ENCODE measurements at regions not wholly inside any gene's neighbourhood (a gene's known extent, or its start where the extent isn't known, plus 50 kb on each side); places are given as distances from the start of the nearest gene placed in this dataset.

DNA sequence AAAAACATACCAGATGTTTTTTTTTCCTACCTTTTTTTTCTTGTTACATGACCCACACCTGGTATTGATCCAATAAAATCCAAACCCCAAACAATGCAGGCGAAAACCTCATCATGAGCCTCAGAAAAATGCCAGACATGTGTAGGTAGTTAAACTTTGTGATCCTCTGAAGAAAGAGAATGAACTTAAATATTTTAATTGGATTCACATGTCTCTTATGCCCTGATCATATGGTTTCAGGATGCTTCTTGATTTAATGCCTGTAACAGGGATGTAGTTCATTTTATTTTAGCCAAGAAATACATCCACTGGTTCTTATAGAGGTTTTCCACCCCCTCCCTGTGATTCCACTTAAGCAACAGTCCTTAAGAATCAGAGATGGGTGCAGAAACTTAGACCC is 451.6 kb downstream of the TYW1 start:
- no peaks in the 10 kb centered on the region for H3K36me3 ChIP-seq
- 78 to 92% methylated on average over 1 of the region's 1 CpG for WGBS, 2 donors
- no peak for TF ChIP-seq POLR2A (IDR thresholded peaks at IDR 0.05)
- TF ChIP-seq, protein P1, sequence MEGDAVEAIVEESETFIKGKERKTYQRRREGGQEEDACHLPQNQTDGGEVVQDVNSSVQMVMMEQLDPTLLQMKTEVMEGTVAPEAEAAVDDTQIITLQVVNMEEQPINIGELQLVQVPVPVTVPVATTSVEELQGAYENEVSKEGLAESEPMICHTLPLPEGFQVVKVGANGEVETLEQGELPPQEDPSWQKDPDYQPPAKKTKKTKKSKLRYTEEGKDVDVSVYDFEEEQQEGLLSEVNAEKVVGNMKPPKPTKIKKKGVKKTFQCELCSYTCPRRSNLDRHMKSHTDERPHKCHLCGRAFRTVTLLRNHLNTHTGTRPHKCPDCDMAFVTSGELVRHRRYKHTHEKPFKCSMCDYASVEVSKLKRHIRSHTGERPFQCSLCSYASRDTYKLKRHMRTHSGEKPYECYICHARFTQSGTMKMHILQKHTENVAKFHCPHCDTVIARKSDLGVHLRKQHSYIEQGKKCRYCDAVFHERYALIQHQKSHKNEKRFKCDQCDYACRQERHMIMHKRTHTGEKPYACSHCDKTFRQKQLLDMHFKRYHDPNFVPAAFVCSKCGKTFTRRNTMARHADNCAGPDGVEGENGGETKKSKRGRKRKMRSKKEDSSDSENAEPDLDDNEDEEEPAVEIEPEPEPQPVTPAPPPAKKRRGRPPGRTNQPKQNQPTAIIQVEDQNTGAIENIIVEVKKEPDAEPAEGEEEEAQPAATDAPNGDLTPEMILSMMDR (IDR thresholded peaks at IDR 0.05), result no peak

DNA sequence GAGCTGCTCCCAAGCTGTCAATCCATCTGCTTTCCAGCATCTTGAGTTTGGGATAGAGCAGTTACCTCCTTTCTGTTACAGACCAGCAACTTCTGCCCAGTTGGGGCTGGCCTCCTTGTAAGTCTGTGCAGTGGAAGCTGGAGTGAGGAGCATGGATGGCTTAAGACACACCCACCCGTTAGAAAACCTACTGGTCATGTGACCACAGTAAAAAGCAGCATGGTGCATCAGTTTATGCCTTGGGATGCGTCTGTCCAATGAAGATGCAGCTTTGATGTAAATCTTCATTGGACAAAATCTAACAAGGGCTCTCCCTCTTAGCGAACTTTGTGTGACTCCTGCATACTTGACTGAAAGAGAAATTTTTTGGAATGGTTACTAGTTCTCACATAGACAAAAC is 453.5 kb downstream of the TYW1 start:
- whole genome bisulfite sequencing, 2 donors, result 64 to 83% methylated on average over 3 of the region's 3 CpGs
- TF ChIP-seq, protein P1 (IDR thresholded peaks at IDR 0.05), result no peak
- TF ChIP-seq POLR2A (IDR thresholded peaks at IDR 0.05), result no peak

More for the DNA sequence above, 451.6 kb downstream of the TYW1 start:
- intact Hi-C loops (cut with DNase I), result no loop called here
- DNase-seq, result no peak
- Histone ChIP-seq H3K27ac (no peak overlapping the region), H3K27me3 (no peaks in the 10 kb centered on the region), H3K4me1 (no peaks in the 10 kb centered on the region), H3K4me3 (no peak overlapping the region), H3K9me3 (peaks cover 0 to 7% (median 0%) of the 10 kb centered on the region in 3 donors)

DNA sequence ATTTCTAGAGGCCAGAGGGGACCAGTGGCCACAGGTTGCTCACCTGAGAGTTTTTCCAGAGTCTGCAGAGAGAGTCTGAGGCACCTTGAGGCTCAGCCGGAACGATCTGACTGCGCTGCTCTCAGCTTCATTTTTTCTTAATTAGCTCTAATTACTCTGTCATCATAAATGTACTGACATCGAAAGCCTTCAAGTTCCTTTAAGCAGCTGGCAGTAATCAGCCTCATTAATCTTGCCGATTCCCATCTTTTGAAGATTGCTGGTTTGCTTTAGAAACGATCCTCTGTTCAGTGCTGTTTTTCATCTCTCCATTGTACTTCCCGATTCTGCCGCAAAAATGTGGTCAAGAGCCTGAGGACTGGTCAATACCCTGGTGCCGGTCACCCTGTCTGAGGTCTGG is 454.7 kb downstream of the TYW1 start:
- intact Hi-C loops (cut with DNase I), result no loop called here
- Histone ChIP-seq H3K9me3 (no peaks in the 10 kb centered on the region), H3K27me3 (no peaks in the 10 kb centered on the region), H3K36me3 (no peaks in the 10 kb centered on the region), H3K4me3 (no peak overlapping the region), H3K27ac (no peak overlapping the region), H3K4me1 (no peaks in the 10 kb centered on the region)
- WGBS, 2 donors, result 72 to 73% methylated on average over 7 of the region's 9 CpGs
- TF ChIP-seq POLR2A (IDR thresholded peaks at IDR 0.05), result no peak
- TF ChIP-seq, protein P1 (IDR thresholded peaks at IDR 0.05), result no peak
- no peak for DNase-seq

More for the DNA sequence above, 453.5 kb downstream of the TYW1 start:
- Histone ChIP-seq H3K27me3 (no peaks in the 10 kb centered on the region), H3K36me3 (no peaks in the 10 kb centered on the region), H3K27ac (no peak overlapping the region), H3K9me3 (no peaks in the 10 kb centered on the region), H3K4me1 (no peaks in the 10 kb centered on the region), H3K4me3 (no peak overlapping the region)
- intact Hi-C loops (cut with DNase I), result no loop called here
- DNase-seq, result no peak

DNA sequence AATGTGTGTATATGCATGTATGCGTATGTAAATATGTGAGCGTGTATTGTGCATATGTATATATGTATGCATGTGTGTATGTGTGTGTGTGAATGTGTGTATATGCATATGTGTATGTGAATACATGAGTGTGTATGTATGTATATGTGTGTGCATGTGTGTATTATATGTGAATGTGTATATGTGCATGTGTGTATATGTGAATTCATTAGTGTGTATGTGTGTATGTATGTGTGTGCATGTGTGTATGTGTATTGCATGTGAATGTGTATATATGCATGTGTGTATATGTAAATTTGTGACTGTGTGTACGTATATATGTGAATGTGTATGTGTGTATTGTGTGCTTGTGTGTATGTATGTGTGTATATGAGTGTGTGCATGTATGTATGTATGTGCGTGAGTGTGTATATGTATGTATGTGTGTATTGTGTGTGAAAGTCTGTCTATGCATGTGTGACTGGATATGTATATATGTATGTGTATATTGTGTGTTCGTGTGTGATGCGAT is 455.9 kb downstream of the TYW1 start:
- Histone ChIP-seq H3K27ac (no peak overlapping the region), H3K36me3 (no peaks in the 10 kb centered on the region), H3K4me3 (no peak overlapping the region), H3K27me3 (no peaks in the 10 kb centered on the region), H3K9me3 (no peaks in the 10 kb centered on the region), H3K4me1 (no peaks in the 10 kb centered on the region)
- DNase-seq, result no peak
- no peak for TF ChIP-seq POLR2A (IDR thresholded peaks at IDR 0.05)
- TF ChIP-seq, protein P1 (IDR thresholded peaks at IDR 0.05), result no peak
- intact Hi-C loops (cut with DNase I), result no loop called here
- WGBS, 2 donors, result 94 to 95% methylated on average over 6 of the region's 6 CpGs

DNA sequence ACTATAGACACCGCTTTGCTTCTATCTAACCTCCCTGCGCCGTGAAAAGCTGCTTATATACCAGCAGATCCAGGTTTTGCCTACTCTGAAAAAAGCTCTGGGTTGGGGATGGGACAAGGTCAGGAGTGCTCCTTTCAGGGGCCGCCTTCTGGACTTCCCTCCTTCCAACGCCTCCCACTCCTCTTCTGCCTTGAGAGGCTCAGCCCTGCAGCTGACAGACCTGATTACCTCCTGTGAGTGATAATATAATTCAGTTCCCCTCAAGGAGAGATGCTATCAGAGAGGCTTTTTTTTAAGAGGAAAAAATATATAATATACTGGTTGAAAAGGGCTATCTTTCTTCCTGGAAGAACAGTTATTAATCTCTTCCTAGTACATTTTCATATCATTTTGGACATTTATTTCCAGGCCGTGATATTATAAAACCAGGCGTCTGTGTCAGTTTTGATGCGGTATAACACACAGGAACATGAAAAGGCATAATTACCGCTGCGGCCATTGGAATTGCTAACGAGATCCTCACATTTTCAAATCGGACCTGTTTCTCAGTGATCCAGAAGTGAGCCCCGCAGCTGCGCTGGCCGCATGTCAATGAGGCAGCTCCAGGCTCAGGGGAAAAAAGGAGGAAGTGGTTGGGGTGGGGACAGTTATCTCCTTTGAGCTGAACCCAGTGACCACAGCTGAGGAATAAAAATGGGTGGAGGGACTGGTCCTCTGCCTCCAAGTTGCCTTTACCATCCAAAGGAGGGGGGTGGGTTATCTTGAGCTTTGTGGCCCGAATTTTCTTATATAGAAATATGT is 457.1 kb downstream of the TYW1 start:
- WGBS, 2 donors, result 69 to 71% methylated on average over 15 of the region's 16 CpGs
- Histone ChIP-seq H3K36me3 (no peaks in the 10 kb centered on the region), H3K27ac (no peak overlapping the region), H3K9me3 (no peaks in the 10 kb centered on the region), H3K4me1 (no peaks in the 10 kb centered on the region), H3K27me3 (no peaks in the 10 kb centered on the region), H3K4me3 (no peak overlapping the region)
- intact Hi-C loops (cut with DNase I), result no loop called here
- DNase-seq, result no peak
- no peak for TF ChIP-seq POLR2A (IDR thresholded peaks at IDR 0.05)
- TF ChIP-seq, protein P1 (IDR thresholded peaks at IDR 0.05), result no peak
